NCI-H510A treated with DMSO at 0.1 percent for 48 hours (cell line): ENCODE measurements at regions not wholly inside any gene's neighbourhood (a gene's known extent, or its start where the extent isn't known, plus 50 kb on each side); places are given as distances from the start of the nearest gene placed in this dataset.
"Not testable (repeated sequence)": the region's sequence is repeated elsewhere in the genome, so short reads cannot be mapped to it uniquely, and the experiment has no call there.

Experiments used
- DNase-seq: peaks from one replicate; lab custom pipeline; 2025; lab: John Stamatoyannopoulos, UW

- DNase-seq = no peak
Measured at GRCh38 chr2:212913640-212914306, 237.6 kb downstream of the IKZF2 start.

- no peak for DNase-seq
Measured at GRCh38 chr2:212912445-212913103, 238.8 kb downstream of the IKZF2 start.

GRCh38 chr2:212911011-212911410 is 240.4 kb downstream of the IKZF2 start:
- no peak for DNase-seq

GRCh38 chr2:212908682-212909435 is 242.6 kb downstream of the IKZF2 start:
- DNase-seq = no peak

- no peak for DNase-seq
Measured at GRCh38 chr2:212908031-212908430, 243.4 kb downstream of the IKZF2 start.

- no peak for DNase-seq
Measured at GRCh38 chr2:212906620-212907019, 244.8 kb downstream of the IKZF2 start.

- peak; percentile 63 for DNase-seq
Measured at GRCh38 chr2:212905640-212906201, 245.7 kb downstream of the IKZF2 start.

GRCh38 chr2:212904646-212905045 is 246.8 kb downstream of the IKZF2 start:
- no peak for DNase-seq

GRCh38 chr2:212903413-212903812 is 248.0 kb downstream of the IKZF2 start:
- DNase-seq = no peak

- DNase-seq = no peak
Measured at GRCh38 chr2:212902421-212902820, 249.0 kb downstream of the IKZF2 start.

- no peak for DNase-seq
Measured at GRCh38 chr2:212901604-212902275, 249.7 kb downstream of the IKZF2 start.

- no peak for DNase-seq
Measured at GRCh38 chr2:212900715-212901114, 250.7 kb downstream of the IKZF2 start.

- no peak for DNase-seq
Measured at GRCh38 chr2:212898011-212898410, 253.4 kb downstream of the IKZF2 start.

- no peak for DNase-seq
Measured at GRCh38 chr2:212897296-212897695, 254.1 kb downstream of the IKZF2 start.

- DNase-seq = no peak
Measured at GRCh38 chr2:212894026-212894425, 257.4 kb downstream of the IKZF2 start.

GRCh38 chr2:212893216-212893615 is 258.2 kb downstream of the IKZF2 start:
- no peak for DNase-seq

GRCh38 chr2:212892193-212892592 is 259.2 kb downstream of the IKZF2 start:
- DNase-seq = no peak

GRCh38 chr2:212891580-212891979 is 259.8 kb downstream of the IKZF2 start:
- no peak for DNase-seq

GRCh38 chr2:212882626-212883025 is 268.8 kb downstream of the IKZF2 start:
- no peak for DNase-seq

GRCh38 chr2:212876556-212876955 is 274.9 kb downstream of the IKZF2 start:
- not testable (repeated sequence) for DNase-seq

GRCh38 chr2:212875950-212876349 is 275.5 kb downstream of the IKZF2 start:
- not testable (repeated sequence) for DNase-seq

- DNase-seq = no peak
Measured at GRCh38 chr2:212873256-212873655, 278.2 kb downstream of the IKZF2 start.
